Right ventricle myocardium superior (tissue), 1 donor: ENCODE measurements at regions not wholly inside any gene's neighbourhood (a gene's known extent, or its start where the extent isn't known, plus 50 kb on each side); places are given as distances from the start of the nearest gene placed in this dataset.

Source experiments
- ATAC-seq: fragments of 200-7000 bp; cut with Tn5 transposase; one replicate; pipeline ENCODE4 v1.9.1; 2020; ENCODE audit warnings: mild to moderate bottlenecking; ENCODE audit not compliant: poor library complexity
- DNase-seq: peaks from one replicate; pipeline ENCODE4 v3.0.0-alpha.2; 2020
- intact Hi-C: fragments of 100-400 bp; cut with DNase I; formaldehyde crosslinking; loops from one replicate; pipeline ENCODE4 v1.11.2; 2022
- donor health status: DM: no; HTN: yes; CAD: no; lungs with severe emphysema.

DNA sequence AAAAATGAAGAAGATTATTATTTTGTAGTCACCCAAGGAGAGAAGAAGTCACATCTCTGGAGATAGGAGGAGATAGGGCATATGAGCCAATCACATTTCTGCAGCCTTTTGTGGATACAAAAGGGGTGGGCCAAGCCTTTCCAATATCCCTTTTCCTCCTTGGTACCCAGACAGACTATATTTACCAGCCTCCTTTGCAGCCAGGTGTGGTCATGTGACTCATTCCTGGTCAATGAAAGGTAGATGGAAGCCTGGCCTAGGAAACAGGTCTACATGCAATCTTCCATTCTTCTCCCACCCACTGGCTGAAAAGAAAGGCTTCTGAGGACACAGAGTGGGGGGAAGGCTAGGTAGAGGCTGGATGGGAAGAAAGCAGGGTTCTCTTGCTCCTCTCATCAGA lies 58.1 kb upstream of the ERG start:
- intact Hi-C loops, result no loop called here
- ATAC-seq (no peak), DNase-seq (no peak)

DNA sequence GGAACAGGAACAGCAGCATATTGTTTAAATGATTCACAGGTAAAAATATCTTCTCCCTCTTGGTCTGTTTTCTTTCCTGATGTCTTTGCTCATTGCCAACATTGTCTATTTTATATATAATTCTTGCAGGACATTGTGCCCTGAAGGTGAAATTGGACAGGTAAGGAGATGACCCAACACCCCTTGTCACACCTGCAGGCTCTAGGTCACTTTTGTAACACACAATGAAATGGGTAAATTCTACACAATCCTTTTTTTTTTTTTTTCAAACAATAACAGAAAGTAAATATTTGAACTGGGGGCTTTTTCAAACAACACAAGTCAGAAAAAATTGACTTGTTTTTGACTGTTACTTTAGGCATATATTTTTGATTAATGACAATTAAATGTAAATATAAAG lies 62.9 kb upstream of the ERG start:
- intact Hi-C loops, result no loop called here
- ATAC-seq (no peak), DNase-seq (no peak)

DNA sequence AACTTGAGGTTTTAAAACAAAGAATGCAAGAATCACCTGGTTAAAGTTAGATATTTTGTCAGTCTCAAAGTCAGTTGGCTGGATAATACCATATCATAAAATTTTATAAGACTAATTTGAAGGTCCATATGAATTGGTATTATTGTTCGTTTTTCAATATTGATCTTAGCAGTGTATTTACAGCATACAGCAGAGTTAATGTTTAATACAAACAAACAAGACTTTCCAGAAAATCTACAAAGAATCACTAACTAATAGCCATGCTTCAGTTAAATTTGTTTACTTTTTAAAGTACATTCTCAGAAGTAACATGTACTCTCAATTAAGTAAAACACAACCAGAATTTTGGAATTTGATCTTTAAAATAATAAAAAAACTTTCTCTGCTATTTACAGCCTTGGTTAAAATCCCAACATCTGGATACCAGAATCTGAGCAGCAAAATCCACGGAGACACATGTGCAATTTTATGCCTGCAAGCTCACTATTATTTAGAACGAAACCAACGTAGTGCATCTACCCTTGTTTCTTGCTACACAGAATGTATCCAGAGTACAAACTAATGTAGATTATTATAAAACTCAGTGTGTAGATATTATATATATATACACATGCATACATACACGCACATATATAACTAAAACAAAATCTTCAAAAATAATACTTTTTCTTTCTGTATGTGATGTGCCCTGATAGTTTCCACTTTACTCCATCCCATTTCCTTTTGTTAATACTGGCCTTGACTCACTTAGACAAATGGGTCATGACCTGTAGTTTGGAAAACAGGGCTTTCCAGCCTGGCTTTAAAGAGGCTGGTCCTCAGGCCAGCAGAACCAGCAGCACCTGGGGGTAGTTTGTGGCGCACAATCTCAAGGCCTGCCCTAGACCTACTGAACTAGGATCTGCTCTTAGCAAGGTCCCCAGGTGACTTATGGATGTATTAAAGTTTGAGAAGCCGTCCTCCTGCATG lies 63.6 kb upstream of the ERG start:
- ATAC-seq (no peak), DNase-seq (no peak)
- intact Hi-C loops, result no loop called here

DNA sequence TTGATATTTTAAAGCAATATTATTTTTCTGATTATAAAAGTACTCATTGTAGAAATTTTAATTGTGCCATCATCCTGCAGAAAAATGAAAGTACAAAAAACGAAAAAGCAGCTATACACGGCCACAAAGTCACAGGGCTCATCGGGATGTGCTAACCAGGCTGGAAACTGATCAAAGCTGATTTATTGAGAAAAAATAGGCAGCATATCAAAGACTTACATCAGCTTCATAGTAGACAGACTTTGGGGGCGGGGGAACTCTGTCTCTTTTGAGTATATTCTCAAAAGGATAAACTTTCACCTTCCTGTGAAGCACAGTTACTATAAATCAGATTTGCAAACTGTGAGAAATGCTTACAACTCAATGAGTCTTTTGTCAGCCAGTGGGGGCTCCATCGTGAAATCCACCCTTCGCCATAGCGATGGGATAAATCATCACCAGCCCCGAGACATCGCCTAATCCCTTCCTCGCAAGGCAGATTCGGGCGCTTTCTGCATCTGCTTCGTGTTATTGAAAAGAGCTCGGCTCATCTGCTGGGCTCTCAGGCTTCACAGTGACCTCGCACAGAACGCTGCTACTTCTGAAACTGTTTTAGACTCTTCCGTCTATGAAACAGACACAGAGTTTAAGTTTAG lies 69.2 kb upstream of the ERG start:
- DNase-seq, result no peak
- ATAC-seq, result no peak
- intact Hi-C loops, result no loop called here

DNA sequence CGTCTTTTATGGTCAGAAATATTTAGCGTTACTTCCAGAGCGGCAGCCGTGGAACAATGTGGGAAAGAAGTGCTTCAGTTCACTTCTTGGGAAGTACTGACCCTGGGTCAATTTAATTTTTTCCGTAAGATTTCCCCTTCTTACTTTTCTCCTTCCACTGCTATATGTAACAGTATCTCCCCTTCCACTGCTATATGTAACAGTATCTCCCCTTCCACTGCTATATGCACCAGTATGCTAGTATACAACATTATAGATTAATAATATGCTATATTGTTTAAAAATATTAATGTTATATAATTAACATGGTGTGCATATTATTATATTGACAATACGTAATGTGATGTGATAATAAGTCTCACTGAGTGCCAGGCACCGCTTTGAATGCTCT lies 69.7 kb upstream of the ERG start:
- DNase-seq (no peak), ATAC-seq (no peak)
- intact Hi-C loops, result no loop called here

DNA sequence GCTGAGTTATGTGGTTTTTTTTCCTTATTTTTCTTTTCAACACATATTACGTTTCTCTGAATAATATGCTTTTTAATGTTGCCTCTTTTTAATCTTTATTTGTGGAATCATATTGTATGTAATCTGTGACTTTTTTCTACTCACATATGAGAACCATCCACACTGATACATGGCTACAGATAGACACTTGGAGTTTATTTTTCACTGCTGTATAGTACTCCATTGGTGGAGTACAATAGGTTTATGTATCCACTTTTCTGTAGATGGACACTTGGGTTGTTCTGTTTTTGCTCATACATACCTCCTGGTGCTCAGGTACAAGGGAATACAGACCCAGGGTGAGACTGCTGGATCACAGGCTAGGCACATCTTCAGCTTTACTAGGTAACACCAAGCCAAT lies 71.5 kb upstream of the ERG start:
- no peak for ATAC-seq
- intact Hi-C loops, result no loop called here
- no peak for DNase-seq

DNA sequence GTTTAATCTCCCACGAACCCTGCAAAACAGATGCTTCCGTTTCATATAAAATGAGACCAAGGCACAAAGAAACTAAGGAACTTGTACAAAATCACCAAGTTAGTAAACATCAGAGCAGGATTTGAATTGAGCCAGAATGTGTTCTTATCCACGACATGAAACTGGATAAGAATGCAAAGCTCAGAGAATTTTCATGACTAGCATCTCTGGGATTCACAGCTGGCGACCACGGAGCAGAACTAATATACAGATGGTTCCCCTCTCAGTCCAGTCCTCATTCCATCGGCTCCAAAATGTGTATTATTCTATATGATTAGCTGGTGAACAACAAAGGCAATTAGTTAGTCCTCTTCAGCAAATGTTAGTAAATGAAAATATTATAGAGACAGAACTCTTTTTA lies 72.3 kb upstream of the ERG start:
- ATAC-seq, result no peak
- intact Hi-C loops, result no loop called here
- DNase-seq, result no peak

DNA sequence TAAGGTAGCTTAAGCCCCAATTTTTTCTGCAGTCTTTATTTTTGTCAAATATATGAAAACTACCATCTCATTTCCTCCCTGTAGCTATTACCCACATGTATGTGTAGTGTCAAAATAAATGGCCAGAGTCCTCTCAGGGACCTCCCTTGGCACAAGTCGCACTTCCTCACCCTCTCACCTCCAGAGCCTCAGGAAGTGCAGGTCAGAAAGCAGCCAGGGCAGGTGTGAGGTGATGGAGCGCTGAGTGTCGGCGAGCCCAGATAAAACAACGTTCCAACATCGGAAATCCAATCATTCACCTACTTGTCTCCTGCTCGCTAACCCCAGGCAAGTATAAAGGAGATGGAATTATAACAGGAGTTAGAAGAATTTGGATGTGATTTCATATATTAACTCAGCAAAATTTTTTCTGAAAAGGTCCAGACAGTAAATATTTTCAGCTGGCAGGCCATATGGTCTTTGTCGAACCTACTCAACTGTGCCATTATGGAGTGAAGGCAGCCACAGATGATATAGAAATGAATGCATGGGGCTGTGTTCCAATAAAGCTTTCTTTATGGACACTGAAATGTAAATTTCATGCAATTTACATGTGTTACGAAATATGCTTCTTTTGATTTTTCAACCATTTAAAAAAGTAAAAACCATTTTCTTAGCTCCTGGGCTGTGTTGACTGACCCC lies 76.8 kb upstream of the ERG start:
- ATAC-seq (no peak), DNase-seq (no peak)
- intact Hi-C loops, result no loop called here

DNA sequence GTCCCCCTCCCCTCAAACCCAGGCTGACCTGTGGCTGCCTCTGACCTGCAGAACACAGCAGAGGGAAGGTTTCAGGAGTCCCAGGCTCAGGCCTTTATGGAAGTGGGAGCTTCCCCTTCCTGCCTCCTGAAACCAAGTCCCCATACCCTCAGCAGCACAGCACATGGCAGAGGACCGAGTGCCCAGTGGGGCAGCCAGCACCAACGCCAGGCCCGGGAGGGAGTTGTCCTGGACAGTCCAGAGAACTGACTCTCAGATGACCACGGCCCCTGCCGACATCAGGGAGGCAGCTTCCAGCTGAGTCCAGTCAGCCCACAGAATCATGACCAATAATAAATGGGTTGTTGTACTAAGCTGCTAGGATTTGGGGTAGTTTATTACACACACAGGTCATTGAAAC lies 79.6 kb upstream of the ERG start:
- ATAC-seq, result no peak
- intact Hi-C loops, result no loop called here
- DNase-seq, result no peak

DNA sequence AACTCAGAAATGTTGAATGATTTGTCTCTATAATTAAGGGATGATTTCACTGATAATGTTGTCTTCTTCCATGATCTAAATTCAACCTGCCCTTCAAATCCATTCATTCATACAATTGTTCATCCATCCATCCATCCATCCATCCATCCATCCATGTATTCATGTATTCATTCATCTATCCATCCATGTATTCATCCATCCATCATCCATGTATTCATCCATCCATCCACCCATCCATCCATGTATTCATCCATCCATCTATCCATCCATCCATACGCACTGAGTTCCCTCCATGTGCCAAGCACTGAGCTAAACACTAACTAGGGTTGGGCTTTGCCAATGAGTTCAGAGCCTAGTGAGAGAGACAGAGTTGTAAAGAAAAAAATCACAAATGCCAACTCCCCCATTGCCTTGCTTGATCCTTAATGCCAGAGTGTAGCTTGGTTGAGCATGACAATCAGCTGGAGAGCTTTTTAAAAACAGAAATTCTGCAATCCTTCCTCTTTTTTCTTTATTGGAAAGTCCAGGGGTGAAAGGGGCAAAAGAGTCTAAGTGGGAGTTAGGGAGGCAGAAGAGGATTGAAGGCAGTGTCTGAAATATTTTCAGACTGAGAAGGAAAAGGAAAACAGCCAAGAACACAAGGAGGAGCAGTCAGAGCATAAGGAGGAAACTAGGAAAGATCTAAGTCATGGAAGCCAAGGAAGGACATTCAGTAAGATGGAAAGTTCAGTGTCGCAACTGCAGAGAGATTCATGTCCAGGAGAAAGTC lies 92.4 kb upstream of the ERG start:
- ATAC-seq, result no peak
- intact Hi-C loops, result no loop called here
- no peak for DNase-seq

DNA sequence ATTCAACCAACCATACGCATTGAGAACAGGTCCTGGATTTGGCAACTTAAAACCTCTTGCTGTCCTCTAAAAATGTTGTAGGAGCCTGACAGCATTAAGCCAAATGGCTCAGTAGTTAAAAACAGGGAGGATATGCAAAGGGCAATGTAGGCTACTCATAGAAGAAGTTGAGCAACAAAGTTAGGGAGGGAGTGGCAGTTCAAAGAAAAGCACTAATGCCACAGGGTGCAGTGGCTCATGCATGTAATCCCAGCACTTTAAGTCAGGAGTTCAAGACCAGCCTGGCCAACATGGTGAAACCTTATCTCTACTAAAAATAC lies 92.9 kb upstream of the ERG start:
- DNase-seq (no peak), ATAC-seq (no peak)
- intact Hi-C loops, result no loop called here

DNA sequence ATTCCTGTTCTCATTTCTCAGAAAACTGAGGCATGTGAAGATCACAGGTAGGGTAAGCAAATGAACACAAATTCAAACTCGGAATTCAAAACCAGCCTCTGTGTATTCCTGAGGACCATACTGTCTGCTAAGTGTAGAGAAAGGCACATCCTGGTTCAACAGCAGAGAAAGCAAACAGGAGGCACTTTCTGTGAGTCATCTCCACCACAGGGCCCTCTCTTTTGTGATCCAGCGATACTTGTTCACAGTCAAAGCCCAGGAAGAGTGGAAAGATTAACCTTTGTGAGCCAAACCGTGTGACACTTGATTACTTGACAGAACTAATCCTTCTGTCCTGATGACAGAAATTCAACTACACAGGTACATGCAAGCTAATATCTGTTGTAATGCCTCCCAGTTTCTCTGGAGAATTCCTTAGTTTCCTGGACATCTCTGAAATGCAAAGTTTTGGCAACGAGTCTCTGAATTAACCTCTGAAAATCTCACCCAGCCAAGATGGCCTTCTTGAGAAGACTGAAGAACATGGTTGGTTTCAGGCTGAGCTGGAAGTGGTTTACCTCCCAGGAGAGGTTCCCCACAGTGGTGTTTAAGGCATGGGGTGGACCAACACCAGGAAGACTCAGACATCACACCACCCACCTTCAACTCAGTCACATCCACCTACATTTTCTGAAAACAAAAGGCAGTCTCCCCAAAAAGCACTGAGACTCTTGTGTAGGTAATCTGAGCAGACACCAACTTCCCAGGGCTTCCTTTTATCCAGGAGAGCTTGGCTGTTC lies 98.2 kb upstream of the ERG start:
- ATAC-seq, result no peak
- DNase-seq, result no peak
- intact Hi-C loops, result no loop called here

DNA sequence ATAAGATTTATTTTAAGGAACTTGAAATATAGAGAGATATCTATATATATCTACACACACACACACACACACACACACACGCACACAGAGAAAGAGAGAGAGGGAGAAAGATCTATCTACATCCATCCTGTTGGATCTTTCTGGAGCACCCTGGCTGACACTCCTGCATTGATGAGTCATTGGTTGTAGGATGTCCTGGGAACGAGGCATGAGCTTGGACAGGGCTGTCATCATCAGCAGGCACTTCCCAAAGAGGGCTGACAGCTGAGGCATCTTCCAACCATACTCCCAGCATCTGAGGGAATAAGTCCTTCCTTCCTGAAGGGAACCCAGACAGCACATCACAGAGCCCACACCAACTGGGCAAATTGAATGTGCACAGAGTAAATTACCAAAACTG lies 99.1 kb upstream of the ERG start:
- DNase-seq (no peak), ATAC-seq (no peak)
- intact Hi-C loops, result no loop called here

DNA sequence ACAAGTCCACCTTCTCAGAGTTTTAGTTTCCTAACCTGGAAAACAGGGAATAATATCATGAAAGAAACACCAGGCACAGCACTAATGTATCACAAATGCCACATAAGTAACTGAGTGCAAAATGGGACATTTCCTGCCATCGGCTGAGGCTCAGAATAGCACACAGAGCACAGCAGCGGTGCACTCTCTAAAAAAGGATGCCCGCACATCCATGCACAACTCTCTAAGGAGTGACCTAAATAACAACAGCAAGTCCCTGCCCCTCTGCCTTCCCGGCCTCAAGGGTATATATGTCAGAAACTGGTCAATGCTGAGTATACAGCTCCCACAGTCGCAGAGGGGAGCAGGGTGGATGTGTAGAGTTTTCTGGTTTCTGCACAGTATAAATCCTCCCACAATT lies 100.1 kb upstream of the ERG start:
- no peak for DNase-seq
- intact Hi-C loops, result no loop called here
- ATAC-seq, result no peak

DNA sequence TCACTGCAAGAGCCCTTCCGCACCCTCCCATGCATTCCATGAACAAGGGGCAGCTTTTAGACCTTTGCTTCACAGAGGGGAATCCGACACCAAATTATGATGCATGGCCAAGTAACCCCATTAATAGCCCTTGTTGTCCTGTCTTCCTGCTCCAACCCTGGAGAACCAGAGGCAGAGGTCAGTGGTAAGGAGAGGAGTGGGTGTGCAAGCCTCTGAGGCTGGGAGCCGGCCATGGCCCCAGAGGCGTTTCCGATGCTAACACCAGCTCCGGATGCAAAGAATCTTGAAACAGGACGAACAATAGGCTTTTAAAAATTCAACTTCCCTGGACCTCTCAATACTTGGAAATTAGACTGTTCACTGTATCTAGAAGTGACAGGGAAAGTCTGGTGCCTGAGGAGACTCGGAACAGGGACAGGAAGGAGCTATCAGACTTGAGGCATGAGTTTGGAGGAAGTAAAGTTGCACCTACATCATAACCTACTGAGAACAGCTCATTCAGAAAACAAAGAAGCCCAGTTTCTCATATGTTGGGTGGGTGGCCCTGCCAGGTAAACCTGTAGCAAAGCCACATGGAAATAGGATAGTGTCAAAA lies 101.2 kb upstream of the ERG start:
- intact Hi-C loops, result no loop called here
- ATAC-seq (no peak), DNase-seq (no peak)

DNA sequence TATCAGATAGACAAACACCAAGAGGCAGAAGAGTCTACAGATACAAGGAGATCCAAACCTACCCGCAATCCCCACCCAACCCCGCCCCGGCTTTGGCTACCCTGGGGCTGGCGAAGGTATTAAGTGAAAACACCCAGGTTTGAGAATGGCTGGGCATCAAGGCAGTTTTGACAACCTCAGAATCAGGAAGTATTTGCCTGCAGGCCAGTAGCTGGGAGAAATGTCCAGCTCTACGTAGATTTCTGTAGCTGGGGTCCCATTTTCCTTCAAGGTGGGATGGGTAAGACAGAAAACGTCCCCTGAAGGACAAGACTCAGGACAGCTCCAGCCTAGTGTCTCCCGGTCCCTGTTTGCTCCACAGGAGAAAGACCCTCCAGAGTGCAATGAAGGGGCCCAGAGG lies 101.8 kb upstream of the ERG start:
- intact Hi-C loops, result no loop called here
- ATAC-seq, result no peak
- no peak for DNase-seq

DNA sequence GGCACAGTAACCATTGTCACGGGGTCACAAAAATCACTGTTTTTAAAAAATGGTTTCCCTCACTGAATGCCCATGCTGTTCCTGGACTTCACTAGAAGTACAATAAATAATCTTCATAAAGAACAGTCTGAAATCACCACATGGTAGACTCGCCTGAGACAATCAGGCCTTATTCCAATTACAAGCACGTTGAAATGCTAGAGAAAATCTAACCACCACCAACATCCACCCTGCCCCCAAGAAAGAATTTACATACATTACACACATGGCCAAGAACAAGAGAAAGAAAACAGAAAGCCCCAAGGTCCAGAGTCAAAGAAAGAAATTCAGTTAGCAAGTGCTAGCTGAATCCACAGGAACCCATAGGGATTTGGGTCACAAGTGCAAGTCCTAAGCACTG lies 107.0 kb upstream of the ERG start:
- ATAC-seq (no peak), DNase-seq (no peak)
- intact Hi-C loops, result no loop called here

DNA sequence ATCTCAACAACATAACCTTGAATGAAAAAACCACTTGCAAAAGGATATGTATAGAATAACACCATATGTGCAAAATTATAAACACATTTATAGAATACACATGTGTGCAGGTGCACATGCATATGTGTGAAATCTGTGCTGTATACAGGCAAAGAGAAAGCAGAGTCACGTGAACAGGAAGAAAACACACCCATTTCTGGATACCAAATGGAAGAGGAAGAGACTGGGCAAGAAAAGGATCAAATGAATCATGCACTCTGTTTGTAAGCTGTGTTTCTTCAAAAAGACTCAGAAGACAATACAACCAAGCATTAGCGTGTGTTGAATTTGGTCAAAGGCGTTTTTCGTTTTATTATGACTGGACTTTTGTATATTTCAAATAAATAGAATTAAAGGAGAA lies 111.3 kb upstream of the ERG start:
- intact Hi-C loops, result no loop called here
- no peak for ATAC-seq

More for the DNA sequence above, 111.3 kb upstream of the ERG start:
- DNase-seq, result no peak
